ENCODE measurements at regions not wholly inside any gene's neighbourhood (a gene's known extent, or its start where the extent isn't known, plus 50 kb on each side); places are given as distances from the start of the nearest gene placed in this dataset.

DNA sequence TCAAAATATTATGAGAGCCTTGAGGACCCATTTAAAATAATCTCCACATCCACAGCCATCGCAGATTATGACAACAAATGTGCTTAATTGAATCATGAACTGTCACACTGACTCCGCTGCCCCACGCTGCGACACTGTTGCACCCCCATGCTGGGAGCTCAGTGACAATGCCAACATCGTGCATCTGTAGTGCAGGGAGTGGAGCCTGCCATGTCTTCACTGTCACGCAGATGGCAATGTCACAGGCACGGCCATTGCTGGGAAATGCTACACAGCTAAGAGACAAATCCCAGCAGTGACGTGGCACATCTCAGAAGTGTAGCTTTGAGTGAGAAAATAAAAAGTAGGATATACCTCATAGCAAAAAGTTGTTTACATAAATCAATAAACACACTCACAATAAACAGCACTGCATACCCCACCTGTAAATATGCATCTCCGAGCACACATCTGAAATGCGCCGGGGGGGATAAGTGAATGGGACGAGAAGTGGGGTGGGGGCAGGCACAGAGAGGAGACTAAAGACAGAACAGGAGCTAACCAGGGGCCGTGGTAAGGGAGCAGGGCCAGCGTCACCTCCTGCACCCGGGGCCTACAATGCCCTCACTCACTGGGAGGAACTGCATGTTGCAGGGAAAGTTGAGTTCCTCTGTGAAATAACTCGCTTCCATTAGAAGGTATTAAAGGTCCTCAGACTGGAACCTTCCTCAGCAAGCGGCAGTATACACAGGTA is 349.9 kb downstream of the THBS2 start:
- H3K4me3 ChIP-seq (ENCODE audit: low read depth in 2 of 2, low read length in 1 of 2), result no peak overlapping the region
- H3K79me2 ChIP-seq (ENCODE audit: insufficient read depth), result no peaks in the 10 kb centered on the region
- H2AFZ ChIP-seq (ENCODE audit: low read depth), result no peak overlapping the region
- no peaks in the 10 kb centered on the region for H3K9me2 ChIP-seq
- H3K27me3 ChIP-seq (ENCODE audit: insufficient read depth), result no peaks in the 10 kb centered on the region
- no peaks in the 10 kb centered on the region for H4K20me1 ChIP-seq (ENCODE audit: insufficient read depth)
- no peaks in the 10 kb centered on the region for H3K9me3 ChIP-seq
- peaks cover 0 to 2% of the 10 kb centered on the region in 2 experiments; a peak in 1 of 4 replicates for H3K4me1 ChIP-seq (ENCODE audit: control insufficient read depth in 1 of 2, insufficient read depth in 2 of 2, low read depth in 1 of 2, low read length in 1 of 2)
- ChIA-PET POLR2A (no interaction called here), CTCF (interaction anchor here (0.7 to 1.4 kb wide), 4 partner anchors 8 to 53 kb away, joined by 3 to 7 read pairs (median 4); no protein-coding TSS in a partner anchor)
- H3K9ac ChIP-seq, result no peak overlapping the region
- no peaks in the 10 kb centered on the region for H3K36me3 ChIP-seq (replicated peaks in 1 of 2; ENCODE audit: control insufficient read depth in 1 of 2, insufficient read depth in 2 of 2, low read length in 1 of 2)
- no peak for TF ChIP-seq JUND (IDR thresholded peaks at IDR 0.05)
- TF ChIP-seq MEF2A (IDR thresholded peaks at IDR 0.05; ENCODE audit: borderline replicate concordance, low read depth), result no peak
- TF ChIP-seq RFX5 (IDR thresholded peaks at IDR 0.05; ENCODE audit: low read length), result no peak
- no peak for TF ChIP-seq SMC3 (IDR thresholded peaks at IDR 0.05; ENCODE audit: low read depth, low read length)
- TF ChIP-seq TEAD4 (IDR thresholded peaks at IDR 0.05; ENCODE audit: borderline replicate concordance, insufficient read depth), result no peak
- no peak for TF ChIP-seq TAF1 (IDR thresholded peaks at IDR 0.05; ENCODE audit: borderline replicate concordance, low read depth, low read length)
- no peak for TF ChIP-seq FOXM1 (IDR thresholded peaks at IDR 0.05; ENCODE audit: low read depth)
- TF ChIP-seq YY1 (IDR thresholded peaks at IDR 0.05; ENCODE audit: low read depth), result no peak
- no peak for TF ChIP-seq NRF1 (IDR thresholded peaks at IDR 0.05; ENCODE audit: low read depth, low read length)
- TF ChIP-seq CHD2 (IDR thresholded peaks at IDR 0.05; ENCODE audit: low read length, partially characterized antibody), result no peak
- TF ChIP-seq FOSL2 (IDR thresholded peaks at IDR 0.05; ENCODE audit: borderline replicate concordance, low read depth), result no peak
- TF ChIP-seq RAD21 (IDR thresholded peaks at IDR 0.05; ENCODE audit: low read length), result no peak
- TF ChIP-seq, protein P1, sequence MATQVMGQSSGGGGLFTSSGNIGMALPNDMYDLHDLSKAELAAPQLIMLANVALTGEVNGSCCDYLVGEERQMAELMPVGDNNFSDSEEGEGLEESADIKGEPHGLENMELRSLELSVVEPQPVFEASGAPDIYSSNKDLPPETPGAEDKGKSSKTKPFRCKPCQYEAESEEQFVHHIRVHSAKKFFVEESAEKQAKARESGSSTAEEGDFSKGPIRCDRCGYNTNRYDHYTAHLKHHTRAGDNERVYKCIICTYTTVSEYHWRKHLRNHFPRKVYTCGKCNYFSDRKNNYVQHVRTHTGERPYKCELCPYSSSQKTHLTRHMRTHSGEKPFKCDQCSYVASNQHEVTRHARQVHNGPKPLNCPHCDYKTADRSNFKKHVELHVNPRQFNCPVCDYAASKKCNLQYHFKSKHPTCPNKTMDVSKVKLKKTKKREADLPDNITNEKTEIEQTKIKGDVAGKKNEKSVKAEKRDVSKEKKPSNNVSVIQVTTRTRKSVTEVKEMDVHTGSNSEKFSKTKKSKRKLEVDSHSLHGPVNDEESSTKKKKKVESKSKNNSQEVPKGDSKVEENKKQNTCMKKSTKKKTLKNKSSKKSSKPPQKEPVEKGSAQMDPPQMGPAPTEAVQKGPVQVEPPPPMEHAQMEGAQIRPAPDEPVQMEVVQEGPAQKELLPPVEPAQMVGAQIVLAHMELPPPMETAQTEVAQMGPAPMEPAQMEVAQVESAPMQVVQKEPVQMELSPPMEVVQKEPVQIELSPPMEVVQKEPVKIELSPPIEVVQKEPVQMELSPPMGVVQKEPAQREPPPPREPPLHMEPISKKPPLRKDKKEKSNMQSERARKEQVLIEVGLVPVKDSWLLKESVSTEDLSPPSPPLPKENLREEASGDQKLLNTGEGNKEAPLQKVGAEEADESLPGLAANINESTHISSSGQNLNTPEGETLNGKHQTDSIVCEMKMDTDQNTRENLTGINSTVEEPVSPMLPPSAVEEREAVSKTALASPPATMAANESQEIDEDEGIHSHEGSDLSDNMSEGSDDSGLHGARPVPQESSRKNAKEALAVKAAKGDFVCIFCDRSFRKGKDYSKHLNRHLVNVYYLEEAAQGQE (IDR thresholded peaks at IDR 0.05; ENCODE audit: low read depth, low read length), result no peak
- H3K4me2 ChIP-seq, result no peak overlapping the region
- 52% methylated on average over 17 of the region's 17 CpGs for WGBS (ENCODE audit: low lambda C conversion rate)
- DNase-seq, result no peak
- no peak overlapping the region for H3K27ac ChIP-seq (ENCODE audit: low read depth in 2 of 2, low read length in 1 of 2)
- no peaks in the 10 kb centered on the region for H3F3A ChIP-seq (replicated peaks; ENCODE audit: insufficient read depth)

DNA sequence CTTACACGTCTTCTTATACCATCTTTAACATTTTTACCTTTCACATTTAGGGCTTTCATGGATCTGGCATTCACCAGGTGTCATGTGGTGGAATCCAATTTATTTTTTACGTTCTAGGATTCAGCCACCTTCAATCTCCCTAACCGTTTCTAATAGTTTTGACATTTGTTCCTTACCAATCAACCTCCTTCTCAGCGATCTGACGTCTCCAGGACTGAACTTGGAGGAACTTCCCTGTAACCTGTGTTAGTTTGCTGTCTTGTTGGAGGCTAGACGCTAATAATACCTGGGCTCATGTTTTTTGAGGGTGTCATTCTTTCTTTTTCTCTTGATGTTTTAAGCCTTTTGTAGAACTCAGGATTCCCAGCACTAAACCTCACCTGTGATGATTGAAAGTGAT is 351.6 kb downstream of the THBS2 start:
- H3K27ac ChIP-seq (ENCODE audit: low read depth in 2 of 2, low read length in 1 of 2), result no peak overlapping the region
- no peak overlapping the region for H3K4me2 ChIP-seq
- no peaks in the 10 kb centered on the region for H3F3A ChIP-seq (replicated peaks; ENCODE audit: insufficient read depth)
- H3K4me1 ChIP-seq (ENCODE audit: control insufficient read depth in 1 of 2, insufficient read depth in 2 of 2, low read depth in 1 of 2, low read length in 1 of 2), result peaks cover 0 to 2% of the 10 kb centered on the region in 2 experiments; a peak in 1 of 4 replicates
- POLR2A ChIA-PET, result no interaction called here
- no peaks in the 10 kb centered on the region for H4K20me1 ChIP-seq (ENCODE audit: insufficient read depth)
- TF ChIP-seq NFIC (IDR thresholded peaks at IDR 0.05; ENCODE audit: borderline replicate concordance), result no peak
- TF ChIP-seq, protein P2, sequence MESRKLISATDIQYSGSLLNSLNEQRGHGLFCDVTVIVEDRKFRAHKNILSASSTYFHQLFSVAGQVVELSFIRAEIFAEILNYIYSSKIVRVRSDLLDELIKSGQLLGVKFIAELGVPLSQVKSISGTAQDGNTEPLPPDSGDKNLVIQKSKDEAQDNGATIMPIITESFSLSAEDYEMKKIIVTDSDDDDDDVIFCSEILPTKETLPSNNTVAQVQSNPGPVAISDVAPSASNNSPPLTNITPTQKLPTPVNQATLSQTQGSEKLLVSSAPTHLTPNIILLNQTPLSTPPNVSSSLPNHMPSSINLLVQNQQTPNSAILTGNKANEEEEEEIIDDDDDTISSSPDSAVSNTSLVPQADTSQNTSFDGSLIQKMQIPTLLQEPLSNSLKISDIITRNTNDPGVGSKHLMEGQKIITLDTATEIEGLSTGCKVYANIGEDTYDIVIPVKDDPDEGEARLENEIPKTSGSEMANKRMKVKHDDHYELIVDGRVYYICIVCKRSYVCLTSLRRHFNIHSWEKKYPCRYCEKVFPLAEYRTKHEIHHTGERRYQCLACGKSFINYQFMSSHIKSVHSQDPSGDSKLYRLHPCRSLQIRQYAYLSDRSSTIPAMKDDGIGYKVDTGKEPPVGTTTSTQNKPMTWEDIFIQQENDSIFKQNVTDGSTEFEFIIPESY (IDR thresholded peaks at IDR 0.05; ENCODE audit: borderline replicate concordance, low read depth), result no peak
- TF ChIP-seq FOXM1 (IDR thresholded peaks at IDR 0.05; ENCODE audit: low read depth), result no peak
- TF ChIP-seq MEF2A (IDR thresholded peaks at IDR 0.05; ENCODE audit: borderline replicate concordance, low read depth), result no peak
- no peak for TF ChIP-seq FOXJ3 (CRISPR knock-in tag; IDR thresholded peaks at IDR 0.05)
- TF ChIP-seq RAD21 (IDR thresholded peaks at IDR 0.05; ENCODE audit: low read length), result no peak
- TF ChIP-seq, protein P3, sequence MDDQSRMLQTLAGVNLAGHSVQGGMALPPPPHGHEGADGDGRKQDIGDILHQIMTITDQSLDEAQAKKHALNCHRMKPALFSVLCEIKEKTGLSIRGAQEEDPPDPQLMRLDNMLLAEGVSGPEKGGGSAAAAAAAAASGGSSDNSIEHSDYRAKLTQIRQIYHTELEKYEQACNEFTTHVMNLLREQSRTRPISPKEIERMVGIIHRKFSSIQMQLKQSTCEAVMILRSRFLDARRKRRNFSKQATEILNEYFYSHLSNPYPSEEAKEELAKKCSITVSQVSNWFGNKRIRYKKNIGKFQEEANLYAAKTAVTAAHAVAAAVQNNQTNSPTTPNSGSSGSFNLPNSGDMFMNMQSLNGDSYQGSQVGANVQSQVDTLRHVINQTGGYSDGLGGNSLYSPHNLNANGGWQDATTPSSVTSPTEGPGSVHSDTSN (IDR thresholded peaks at IDR 0.05), result no peak
- no peak for TF ChIP-seq POLR2AphosphoS5 (IDR thresholded peaks at IDR 0.05; ENCODE audit: low read depth, low read length)
- TF ChIP-seq EP300 (IDR thresholded peaks at IDR 0.05; ENCODE audit: borderline replicate concordance in 1 of 2, low read depth in 1 of 2, low read length in 1 of 2), result no peak
- no peak for TF ChIP-seq TEAD4 (IDR thresholded peaks at IDR 0.05; ENCODE audit: borderline replicate concordance, insufficient read depth)
- TF ChIP-seq SMC3 (IDR thresholded peaks at IDR 0.05; ENCODE audit: low read depth, low read length), result no peak
- no peak for TF ChIP-seq TAF1 (IDR thresholded peaks at IDR 0.05; ENCODE audit: borderline replicate concordance, low read depth, low read length)
- H3K79me2 ChIP-seq (ENCODE audit: insufficient read depth), result no peaks in the 10 kb centered on the region
- no peaks in the 10 kb centered on the region for H3K27me3 ChIP-seq (ENCODE audit: insufficient read depth)
- no peak overlapping the region for H3K9ac ChIP-seq
- no peak overlapping the region for H2AFZ ChIP-seq (ENCODE audit: low read depth)
- WGBS (ENCODE audit: low lambda C conversion rate), result 31% methylated on average over 6 of the region's 6 CpGs
- no peaks in the 10 kb centered on the region for H3K9me2 ChIP-seq
- H3K36me3 ChIP-seq (replicated peaks in 1 of 2; ENCODE audit: control insufficient read depth in 1 of 2, insufficient read depth in 2 of 2, low read length in 1 of 2), result no peaks in the 10 kb centered on the region
- H3K9me3 ChIP-seq, result no peaks in the 10 kb centered on the region
- H3K4me3 ChIP-seq (ENCODE audit: low read depth in 2 of 2, low read length in 1 of 2), result no peak overlapping the region
- no peak for DNase-seq
- CTCF ChIA-PET, result no interaction called here
